PC-3 (cell line): ENCODE measurements at regions not wholly inside any gene's neighbourhood (a gene's known extent, or its start where the extent isn't known, plus 50 kb on each side); places are given as distances from the start of the nearest gene placed in this dataset.

Experiments
- ATAC-seq: fragments of 200-7000 bp; cut with Tn5 transposase; 2 replicates; pipeline ENCODE4 v1.9.1; 2020; ENCODE audit warnings: mild to moderate bottlenecking, moderate library complexity
- BruUV-seq: library from RNA; stranded (reverse); fragments of 400-500 nt; replicated peaks from 2 replicates; lab custom pipeline; 2021; lab: Mats Ljungman, UMichigan
- CTCF ChIA-PET: fragments of 300-600 bp; sonication (Branson Sonifier 250); formaldehyde crosslinking; loops from one replicate; lab custom pipeline; 2022; ENCODE audit warnings: antibody characterized with exemption; lab: Charles Lee
- POLR2A ChIA-PET: fragments of 300-600 bp; sonication (Branson Sonifier 250); formaldehyde crosslinking; loops from one replicate; lab custom pipeline; 2022; ENCODE audit warnings: antibody characterized with exemption; ENCODE audit not compliant: unreplicated experiment; lab: Charles Lee
- DNase-seq: peaks from one replicate; pipeline ENCODE4 v3.0.0-alpha.2; 2015
- H2AFZ ChIP-seq: fragments of 300-600 bp; sonication (generic); 2 replicates; pipeline ENCODE4 v1.6.0; 2016; ENCODE audit warnings: antibody characterized with exemption, low read length
- H3F3A ChIP-seq: fragments of 300-600 bp; sonication (generic); one replicate; pipeline ENCODE4 v1.6.0; 2017; ENCODE audit warnings: antibody characterized with exemption, low read length, control low read depth, mild to moderate bottlenecking; ENCODE audit not compliant: unreplicated experiment
- H3K27ac ChIP-seq: fragments of 300-600 bp; sonication (generic); 2 replicates; pipeline ENCODE4 v1.5.1; 2016; ENCODE audit warnings: mild to moderate bottlenecking, low read length
- H3K27me3 ChIP-seq: fragments of 300-600 bp; sonication (generic); 2 replicates; pipeline ENCODE4 v1.6.1; 2016; ENCODE audit warnings: low read length, mixed read lengths
- H3K36me3 ChIP-seq: fragments of 300-600 bp; sonication (generic); 2 replicates; pipeline ENCODE4 v1.6.1; 2016; ENCODE audit warnings: low read depth, mixed run types, low read length, mixed read lengths
- H3K4me1 ChIP-seq: fragments of 300-600 bp; sonication (generic); 2 replicates; pipeline ENCODE4 v1.5.1; 2016; ENCODE audit warnings: low read length; ENCODE audit not compliant: insufficient read depth
- H3K4me2 ChIP-seq: fragments of 300-600 bp; sonication (generic); 2 replicates; pipeline ENCODE4 v1.6.0; 2016; ENCODE audit warnings: low read length
- H3K4me3 ChIP-seq: fragments of 300-600 bp; sonication (generic); 2 replicates; pipeline ENCODE4 v1.5.1; 2016; ENCODE audit warnings: mild to moderate bottlenecking, low read length, mixed read lengths
- H3K79me2 ChIP-seq: fragments of 300-600 bp; sonication (generic); 2 replicates; pipeline ENCODE4 v1.6.1; 2017; ENCODE audit warnings: low read length, mixed read lengths
- H3K9ac ChIP-seq: fragments of 300-600 bp; sonication (generic); 2 replicates; pipeline ENCODE4 v1.6.0; 2016; ENCODE audit warnings: mild to moderate bottlenecking, low read length
- H3K9me2 ChIP-seq: fragments of 300-600 bp; sonication (generic); replicated peaks from 2 replicates; pipeline ENCODE4 v1.6.1; 2016; ENCODE audit warnings: mixed run types, low read length, mixed read lengths
- H3K9me3 ChIP-seq: fragments of 300-600 bp; sonication (generic); 2 replicates; pipeline ENCODE4 v1.6.1; 2016; ENCODE audit warnings: low read length, mixed read lengths
- H4K20me1 ChIP-seq: fragments of 300-600 bp; sonication (generic); 2 replicates; pipeline ENCODE4 v1.6.1; 2016; ENCODE audit warnings: low read length, mixed read lengths
- EZH2 ChIP-seq: fragments of 300-600 bp; sonication (generic); IDR thresholded peaks from one replicate; pipeline ENCODE4 v1.6.1; 2017; ENCODE audit warnings: antibody characterized with exemption, mild to moderate bottlenecking, low read length; ENCODE audit not compliant: unreplicated experiment
- EZH2phosphoT487 ChIP-seq: fragments of 300-600 bp; sonication (generic); IDR thresholded peaks from 2 replicates; pipeline ENCODE4 v1.6.1; 2018; ENCODE audit warnings: mild to moderate bottlenecking, antibody characterized with exemption, low read length, borderline replicate concordance
- intact Hi-C: fragments of 100-400 bp; cut with micrococcal nuclease; formaldehyde crosslinking; loops from 2 replicates; pipeline ENCODE4 v1.9.0; 2023
- TF ChIP-seq, protein P1 (sequence below): fragments of 300-600 bp; sonication (generic); conservative IDR thresholded peaks from 2 replicates; pipeline ENCODE4 v1.5.1; 2017; ENCODE audit warnings: antibody characterized with exemption, low read depth, mild to moderate bottlenecking, low read length

DNA sequence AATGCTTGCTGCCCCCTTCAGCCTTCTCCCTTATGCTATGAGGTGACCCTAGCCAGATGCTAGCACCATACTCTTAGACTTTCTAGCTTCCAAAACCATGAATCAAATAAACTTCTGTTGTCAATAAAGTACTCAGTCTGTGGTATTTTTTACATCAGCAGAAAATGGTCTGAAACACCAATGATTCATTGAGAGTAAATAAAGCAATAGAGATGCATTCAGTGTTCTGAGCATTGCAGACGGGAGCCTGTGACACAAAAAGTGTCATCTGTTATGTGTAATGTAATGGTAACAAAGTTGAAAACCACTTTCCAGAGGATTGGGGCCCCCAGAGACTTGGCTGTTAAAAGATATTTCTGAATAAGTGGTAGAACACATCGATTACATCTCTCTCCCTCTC is 758.0 kb upstream of the NRXN1 start:
- Histone ChIP-seq H3K4me2 (peak overlapping the region; percentile 50), H3K9me2 (no peaks in the 10 kb centered on the region), H3K27me3 (no peaks in the 10 kb centered on the region), H3K9me3 (no peaks in the 10 kb centered on the region), H3F3A (no peaks in the 10 kb centered on the region), H3K27ac (peak overlapping the region; percentile 45), H3K36me3 (no peaks in the 10 kb centered on the region), H4K20me1 (no peaks in the 10 kb centered on the region), H3K9ac (no peak overlapping the region), H3K79me2 (no peaks in the 10 kb centered on the region), H3K4me3 (no peak overlapping the region), H3K4me1 (peaks cover 12% of the 10 kb centered on the region), H2AFZ (no peak overlapping the region)
- peak; percentile 98 for ATAC-seq
- ChIA-PET CTCF (no interaction called here), POLR2A (interaction anchor here (0.6 kb wide), 1 partner anchor 10 kb away, joined by 15 read pairs; no protein-coding TSS in a partner anchor)
- BruUV-seq, result no TSS peak
- TF ChIP-seq, protein P1, sequence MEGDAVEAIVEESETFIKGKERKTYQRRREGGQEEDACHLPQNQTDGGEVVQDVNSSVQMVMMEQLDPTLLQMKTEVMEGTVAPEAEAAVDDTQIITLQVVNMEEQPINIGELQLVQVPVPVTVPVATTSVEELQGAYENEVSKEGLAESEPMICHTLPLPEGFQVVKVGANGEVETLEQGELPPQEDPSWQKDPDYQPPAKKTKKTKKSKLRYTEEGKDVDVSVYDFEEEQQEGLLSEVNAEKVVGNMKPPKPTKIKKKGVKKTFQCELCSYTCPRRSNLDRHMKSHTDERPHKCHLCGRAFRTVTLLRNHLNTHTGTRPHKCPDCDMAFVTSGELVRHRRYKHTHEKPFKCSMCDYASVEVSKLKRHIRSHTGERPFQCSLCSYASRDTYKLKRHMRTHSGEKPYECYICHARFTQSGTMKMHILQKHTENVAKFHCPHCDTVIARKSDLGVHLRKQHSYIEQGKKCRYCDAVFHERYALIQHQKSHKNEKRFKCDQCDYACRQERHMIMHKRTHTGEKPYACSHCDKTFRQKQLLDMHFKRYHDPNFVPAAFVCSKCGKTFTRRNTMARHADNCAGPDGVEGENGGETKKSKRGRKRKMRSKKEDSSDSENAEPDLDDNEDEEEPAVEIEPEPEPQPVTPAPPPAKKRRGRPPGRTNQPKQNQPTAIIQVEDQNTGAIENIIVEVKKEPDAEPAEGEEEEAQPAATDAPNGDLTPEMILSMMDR, result no peak
- no peak for TF ChIP-seq EZH2
- TF ChIP-seq EZH2phosphoT487, result no peak
- intact Hi-C loops, result no loop called here
- peak; percentile 81 for DNase-seq

DNA sequence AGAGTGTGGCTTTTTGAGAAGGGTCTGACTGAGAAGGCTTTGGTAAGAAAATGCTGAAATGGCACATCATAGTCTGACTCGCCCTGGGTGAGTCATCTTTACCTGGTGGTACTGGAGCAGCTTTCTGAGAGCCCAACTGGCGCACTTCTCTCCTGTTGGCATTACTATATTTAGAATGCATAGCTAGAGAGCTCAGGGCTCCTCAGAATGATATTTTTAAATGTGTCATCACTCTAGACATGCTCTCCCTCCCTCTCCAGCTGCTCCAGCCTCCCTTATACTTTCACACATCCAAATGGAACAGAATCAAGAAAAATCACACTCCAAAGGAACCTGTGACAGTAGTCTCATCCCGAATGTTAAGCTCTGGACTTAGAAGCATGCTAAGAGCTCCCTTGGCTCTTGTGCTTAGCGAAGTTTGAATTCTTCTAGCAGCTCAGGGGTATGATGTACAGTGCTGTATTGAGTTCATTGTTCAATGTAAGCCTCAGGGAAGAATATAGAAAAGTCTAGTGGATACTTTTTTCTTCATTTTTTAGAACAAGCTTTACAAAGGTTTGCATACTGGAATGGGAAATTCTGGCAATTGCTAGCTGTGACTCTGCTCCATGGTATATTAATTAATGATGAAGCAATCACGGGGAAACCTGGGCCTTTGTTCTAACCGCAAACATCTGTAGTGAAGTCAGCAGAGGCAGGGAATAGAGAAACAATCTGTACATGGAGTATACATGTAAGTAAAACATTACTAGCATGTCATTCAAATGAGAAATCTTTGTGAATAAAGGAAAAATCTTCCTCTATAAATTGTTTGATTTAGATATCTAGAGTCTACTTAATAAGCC is 751.2 kb upstream of the NRXN1 start:
- peaks cover 10% of the 10 kb centered on the region for H3K4me1 ChIP-seq
- H3K4me3 ChIP-seq, result no peak overlapping the region
- intact Hi-C loops, result no loop called here
- H2AFZ ChIP-seq, result peak overlapping the region; percentile 34
- TF ChIP-seq, protein P1, result no peak
- no peak for TF ChIP-seq EZH2phosphoT487
- TF ChIP-seq EZH2, result no peak
- ATAC-seq (peak; percentile 88), DNase-seq (peak; percentile 74)
- H3K9me2 ChIP-seq, result no peaks in the 10 kb centered on the region
- ChIA-PET CTCF (interaction anchor here (0.6 kb wide), 1 partner anchor 1288 kb away, joined by 15 read pairs; no protein-coding TSS in a partner anchor), POLR2A (interaction anchor here (0.5 kb wide), 1 partner anchor 66 kb away, joined by 3 read pairs; no protein-coding TSS in a partner anchor)
- BruUV-seq, result no TSS peak
- no peaks in the 10 kb centered on the region for H3K36me3 ChIP-seq
- no peaks in the 10 kb centered on the region for H3F3A ChIP-seq
- H3K9ac ChIP-seq, result no peak overlapping the region
- no peaks in the 10 kb centered on the region for H3K9me3 ChIP-seq
- H3K79me2 ChIP-seq, result no peaks in the 10 kb centered on the region
- H3K27me3 ChIP-seq, result no peaks in the 10 kb centered on the region
- H3K27ac ChIP-seq, result no peak overlapping the region
- H4K20me1 ChIP-seq, result no peaks in the 10 kb centered on the region
- H3K4me2 ChIP-seq, result peak overlapping the region; percentile 58

DNA sequence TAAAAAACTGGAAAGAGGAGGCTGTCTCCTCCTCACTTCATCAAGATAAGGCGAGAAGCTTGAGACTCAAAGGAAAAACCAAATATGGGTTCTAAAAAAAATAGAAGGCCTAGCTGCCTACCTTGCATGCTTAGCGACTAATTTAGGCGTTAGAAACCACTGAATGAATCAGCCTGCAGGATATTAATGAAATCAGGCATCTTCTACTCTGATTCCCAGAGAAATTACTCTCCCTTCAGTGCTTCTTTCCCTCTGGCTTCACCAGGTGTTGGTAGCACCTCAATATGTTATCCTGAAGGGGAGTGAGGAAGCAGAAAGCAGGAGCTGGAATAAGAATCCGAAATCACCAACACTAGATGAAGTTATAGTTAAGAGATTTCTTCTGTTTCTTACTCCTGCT is 749.8 kb upstream of the NRXN1 start:
- ATAC-seq (no peak), DNase-seq (no peak)
- no peak overlapping the region for H2AFZ ChIP-seq
- no peaks in the 10 kb centered on the region for H3K79me2 ChIP-seq
- H3K9me3 ChIP-seq, result no peaks in the 10 kb centered on the region
- no peaks in the 10 kb centered on the region for H3F3A ChIP-seq
- no peak overlapping the region for H3K4me3 ChIP-seq
- no peaks in the 10 kb centered on the region for H4K20me1 ChIP-seq
- CTCF ChIA-PET, result no interaction called here
- H3K4me1 ChIP-seq, result peaks cover 10% of the 10 kb centered on the region
- TF ChIP-seq EZH2, result no peak
- no peak for TF ChIP-seq EZH2phosphoT487
- TF ChIP-seq, protein P1, result no peak
- H3K27ac ChIP-seq, result no peak overlapping the region
- POLR2A ChIA-PET, result no interaction called here
- intact Hi-C loops, result no loop called here
- no TSS peak for BruUV-seq
- H3K9ac ChIP-seq, result no peak overlapping the region
- H3K27me3 ChIP-seq, result no peaks in the 10 kb centered on the region
- no peaks in the 10 kb centered on the region for H3K36me3 ChIP-seq
- no peaks in the 10 kb centered on the region for H3K9me2 ChIP-seq
- no peak overlapping the region for H3K4me2 ChIP-seq
